HG02973 (cell line): ENCODE measurements at regions not wholly inside any gene's neighbourhood (a gene's known extent, or its start where the extent isn't known, plus 50 kb on each side); places are given as distances from the start of the nearest gene placed in this dataset.

Source experiments
- ATAC-seq: cut with Tn5 transposase; IDR thresholded peaks from one replicate; pipeline ENCODE4 v1.9.1; 2021; ENCODE audit warnings: moderate library complexity; ENCODE audit not compliant: unreplicated experiment

GRCh38 chr6:137357263-137357947, 136.8 kb downstream of the OLIG3 start:
- ATAC-seq = no peak

DNA sequence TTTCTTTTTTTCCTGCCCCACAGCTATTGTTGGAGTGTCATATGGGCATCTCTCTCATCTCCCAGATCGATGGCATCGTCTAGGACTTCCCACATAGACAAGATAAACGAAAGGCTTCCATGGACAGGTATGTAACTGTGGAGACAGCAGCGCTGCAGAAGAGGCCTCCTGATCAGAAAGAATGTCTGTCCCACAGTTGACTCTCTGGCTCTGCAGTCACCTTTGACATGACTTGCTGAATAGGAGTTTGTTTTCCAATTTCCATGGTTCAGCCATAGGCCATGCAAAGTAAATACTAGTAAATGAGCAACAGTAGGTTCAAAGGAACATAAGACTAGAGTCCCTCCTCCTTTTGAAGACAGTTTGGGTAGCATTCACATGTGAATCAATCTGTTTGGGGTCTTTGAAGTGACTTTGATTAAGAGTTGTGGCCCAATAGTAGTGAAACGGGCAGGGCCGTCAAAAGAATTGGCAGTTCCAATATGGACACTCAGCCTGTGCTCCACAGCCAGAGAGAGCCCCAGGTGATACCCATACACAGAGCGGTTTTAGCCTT, 134.7 kb upstream of the IFNGR1 start:
- no peak for ATAC-seq

- no peak for ATAC-seq
Observed at GRCh38 chr6:137353346-137353745, 134.2 kb upstream of the IFNGR1 start.

DNA sequence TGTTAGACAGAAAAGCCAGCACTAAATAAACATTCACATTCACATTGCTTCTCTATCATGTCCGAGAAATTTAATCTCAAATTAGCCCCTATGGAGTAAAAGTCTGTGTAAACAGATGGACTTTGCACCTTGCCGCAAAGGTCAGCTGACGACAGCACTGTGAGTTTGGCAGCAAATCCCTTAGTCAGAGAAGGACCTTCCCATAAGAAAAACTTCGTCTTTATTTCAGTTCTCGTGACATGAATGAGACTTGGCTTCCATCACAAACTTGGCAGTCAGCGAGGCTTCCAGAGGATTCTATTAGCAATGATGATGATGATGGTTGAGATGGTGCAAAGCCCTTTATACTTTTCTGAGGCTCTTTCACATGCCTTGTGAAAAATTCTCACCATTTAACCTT, 133.7 kb upstream of the IFNGR1 start:
- no peak for ATAC-seq

DNA sequence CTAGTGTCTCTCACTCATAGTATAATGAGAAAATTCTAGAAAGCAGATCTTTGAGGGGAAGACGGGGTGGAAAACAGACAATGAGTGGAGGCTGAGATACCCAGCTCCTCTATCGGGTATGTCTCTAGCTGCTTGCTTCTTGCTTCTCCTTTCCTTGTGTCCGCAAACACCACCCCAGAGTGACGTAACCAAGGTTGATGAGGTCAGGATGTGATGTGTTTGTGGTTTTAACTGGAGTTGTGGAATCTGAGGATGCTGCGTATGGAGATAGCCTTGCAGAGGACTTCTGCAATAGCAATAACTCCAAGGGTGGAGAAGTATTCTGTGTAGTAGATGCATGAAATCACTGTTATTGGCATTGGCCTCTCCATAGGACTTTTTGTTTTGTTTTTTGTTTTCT, 132.7 kb upstream of the IFNGR1 start:
- ATAC-seq = no peak

- ATAC-seq = no peak
Observed at GRCh38 chr6:137350857-137351256, 131.7 kb upstream of the IFNGR1 start.

GRCh38 chr6:137349856-137350830, 131.0 kb upstream of the IFNGR1 start:
- ATAC-seq = no peak

DNA sequence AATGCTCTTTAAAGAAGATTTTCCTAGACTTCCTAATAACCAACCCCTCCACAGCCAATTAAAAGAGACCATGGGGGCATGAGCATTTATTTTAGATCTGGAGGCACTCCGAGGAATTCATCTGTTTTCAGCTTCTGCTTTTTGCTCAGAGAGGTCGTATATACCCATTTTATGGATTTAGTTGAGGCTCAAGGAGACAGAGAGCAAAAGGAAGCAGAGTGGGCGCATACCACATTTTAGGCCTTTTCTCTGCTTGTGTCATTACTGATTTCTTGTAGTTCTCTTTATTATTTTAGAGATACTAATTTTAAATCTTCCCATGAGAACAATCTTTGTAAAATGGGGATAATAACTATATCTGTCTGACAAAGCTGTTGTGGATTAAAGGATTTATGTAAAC, 129.6 kb upstream of the IFNGR1 start:
- ATAC-seq = no peak

- ATAC-seq = no peak
Observed at GRCh38 chr6:137343241-137343640, 124.1 kb upstream of the IFNGR1 start.

DNA sequence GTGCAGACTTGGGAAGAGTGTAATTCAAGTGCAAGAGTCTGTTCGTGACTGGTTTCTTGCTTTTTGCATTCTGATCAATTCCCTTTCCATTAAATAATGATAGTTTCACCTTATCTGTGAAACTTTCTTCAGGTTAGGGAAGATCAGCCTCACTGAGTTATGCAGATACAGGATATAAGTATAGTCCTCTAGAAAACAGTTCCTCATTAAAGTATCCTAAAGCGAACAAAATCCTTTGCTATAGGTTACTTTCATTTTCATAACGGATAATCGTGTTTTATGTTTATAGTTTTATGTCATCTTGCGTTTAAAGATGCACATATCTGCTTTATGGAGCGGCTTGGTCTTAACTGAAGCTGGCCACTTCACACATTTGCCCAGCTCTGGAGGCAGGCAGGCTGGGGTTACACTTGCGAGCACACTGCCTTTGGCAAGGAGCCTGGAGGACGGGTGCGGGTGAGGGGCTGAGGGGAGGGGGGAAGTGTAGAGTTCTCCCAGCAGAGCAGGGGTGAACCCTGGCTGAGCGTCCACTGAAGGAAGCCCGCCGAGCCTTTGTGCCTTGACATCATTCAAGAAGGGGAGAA, 123.5 kb upstream of the IFNGR1 start:
- no peak for ATAC-seq

GRCh38 chr6:137341681-137342195, 122.6 kb upstream of the IFNGR1 start:
- no peak for ATAC-seq

DNA sequence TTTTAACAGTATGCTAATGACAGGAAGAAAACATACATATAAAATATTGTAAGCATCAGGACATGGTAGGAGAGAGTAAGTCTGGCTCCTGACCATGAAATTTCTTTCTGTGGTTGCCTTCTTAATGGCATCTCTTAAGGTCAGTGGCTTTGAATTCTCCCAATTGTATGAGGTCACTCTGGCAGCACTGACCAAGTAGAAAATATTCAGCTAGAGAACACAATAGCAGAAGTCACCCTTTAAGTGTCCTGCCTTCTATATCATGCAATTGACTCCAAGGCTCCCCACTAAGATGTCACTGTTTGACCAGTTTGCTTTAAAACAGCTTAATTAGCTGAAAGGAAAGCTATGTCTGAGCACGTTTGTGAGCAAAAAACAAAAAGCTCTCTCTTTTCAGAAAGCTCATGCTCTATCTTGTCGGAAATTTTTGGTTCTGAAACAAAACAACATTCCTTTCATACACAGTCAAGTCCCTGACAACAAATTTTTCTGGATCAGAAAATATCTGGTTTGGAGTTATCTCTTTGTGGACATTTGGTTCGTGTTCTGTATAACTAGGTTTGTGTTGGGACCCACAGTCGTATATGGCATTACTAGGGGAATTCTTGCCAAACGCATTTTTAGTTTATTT, 120.9 kb upstream of the IFNGR1 start:
- ATAC-seq = no peak

DNA sequence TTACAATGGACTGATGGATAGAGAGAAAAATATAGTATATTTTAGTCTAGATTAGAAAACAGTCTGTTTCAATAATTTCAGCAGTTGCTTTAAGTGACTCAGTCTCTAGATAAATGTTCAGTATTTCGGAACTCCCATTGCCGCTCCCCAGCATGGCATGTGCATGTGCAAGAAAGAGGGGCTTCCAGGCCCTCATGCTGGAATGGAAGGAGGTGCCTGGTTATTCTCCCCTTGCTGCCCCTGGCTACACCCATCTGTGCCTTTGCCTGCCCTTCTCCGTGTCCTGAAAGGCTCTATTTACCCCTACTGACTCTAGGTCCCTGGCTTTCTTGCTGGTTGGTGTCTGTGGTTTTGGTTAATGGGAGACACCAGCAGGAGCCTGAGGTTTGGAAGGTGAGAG, 115.7 kb upstream of the IFNGR1 start:
- ATAC-seq = no peak

DNA sequence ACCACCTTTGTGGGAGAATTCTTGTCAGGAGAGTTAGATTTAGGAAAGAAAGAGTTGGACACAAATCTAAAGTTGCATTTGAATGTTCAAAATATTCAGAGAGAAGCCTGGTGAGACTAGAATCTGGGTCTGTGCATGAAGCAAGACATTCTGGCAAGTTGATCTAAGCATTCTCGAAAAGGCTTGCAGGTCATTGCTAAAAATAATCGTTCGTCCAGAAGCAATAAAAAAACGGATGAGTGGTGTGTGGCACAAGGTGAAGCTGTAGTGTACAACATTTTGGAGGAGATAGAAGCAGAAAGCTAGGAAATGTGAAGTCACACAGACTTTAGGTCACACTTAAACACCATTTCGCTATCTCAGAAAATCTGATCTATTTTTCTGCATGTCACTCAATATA, 114.9 kb upstream of the IFNGR1 start:
- ATAC-seq = no peak

- no peak for ATAC-seq
Observed at GRCh38 chr6:137332637-137333280, 113.6 kb upstream of the IFNGR1 start.

DNA sequence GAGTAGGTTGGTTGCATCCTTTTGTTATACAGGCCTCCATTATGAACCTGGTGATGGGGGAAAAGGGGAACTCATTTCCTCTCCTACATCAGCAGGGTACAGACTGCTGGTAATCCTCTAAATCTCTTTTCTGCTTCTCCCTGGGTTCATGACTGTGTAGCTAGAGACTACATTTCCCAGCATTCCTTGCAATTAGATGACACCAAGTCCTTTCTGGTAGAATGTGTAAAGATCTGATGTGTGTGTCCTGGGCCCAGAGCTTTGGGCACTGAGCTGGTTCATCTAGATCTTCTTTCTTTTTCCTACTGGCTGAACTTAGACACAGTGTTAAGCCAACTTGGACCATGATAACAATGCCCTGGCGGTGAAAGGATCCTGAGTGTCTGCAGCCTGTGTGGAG, 104.7 kb upstream of the IFNGR1 start:
- no peak for ATAC-seq

- no peak for ATAC-seq
Observed at GRCh38 chr6:137320271-137320670, 101.1 kb upstream of the IFNGR1 start.

- ATAC-seq = no peak
Observed at GRCh38 chr6:137316626-137317025, 97.4 kb upstream of the IFNGR1 start.

- no peak for ATAC-seq
Observed at GRCh38 chr6:137315081-137315480, 95.9 kb upstream of the IFNGR1 start.
